Fibroblast of villous mesenchyme (primary cell): ENCODE measurements at regions not wholly inside any gene's neighbourhood (a gene's known extent, or its start where the extent isn't known, plus 50 kb on each side); places are given as distances from the start of the nearest gene placed in this dataset.

ENCODE experiments used
- DNase-seq: peaks from one replicate; pipeline ENCODE4 v3.0.0-alpha.2; 2010; ENCODE audit warnings: low read depth
- H3K4me3 ChIP-seq: 2 replicates; pipeline ENCODE4 v1.5.1; 2011; ENCODE audit warnings: low read depth, mild to moderate bottlenecking, low read length
- CTCF ChIP-seq: IDR thresholded peaks from 2 replicates; pipeline ENCODE4 v1.5.1; 2012; ENCODE audit warnings: low read depth, mild to moderate bottlenecking, low read length; ENCODE audit not compliant: insufficient read depth

GRCh38 chr2:114046866-114047435 is 157.1 kb downstream of the ACTR3 start:
- TF ChIP-seq CTCF = no peak
- DNase-seq = no peak
- no peak overlapping the region for H3K4me3 ChIP-seq

GRCh38 chr2:114049280-114049679 is 159.4 kb downstream of the ACTR3 start:
- TF ChIP-seq CTCF = no peak
- no peak for DNase-seq
- H3K4me3 ChIP-seq = no peak overlapping the region

GRCh38 chr2:114049826-114050225 is 159.9 kb downstream of the ACTR3 start:
- no peak overlapping the region for H3K4me3 ChIP-seq
- no peak for DNase-seq
- TF ChIP-seq CTCF = no peak

GRCh38 chr2:114056294-114057143 is 166.6 kb downstream of the ACTR3 start:
- H3K4me3 ChIP-seq = no peak overlapping the region
- no peak for TF ChIP-seq CTCF
- DNase-seq = no peak

GRCh38 chr2:114057638-114058037 is 167.7 kb downstream of the ACTR3 start:
- H3K4me3 ChIP-seq = no peak overlapping the region
- no peak for DNase-seq
- no peak for TF ChIP-seq CTCF

- no peak for TF ChIP-seq CTCF
- no peak for DNase-seq
Observed at GRCh38 chr2:114061566-114062098, 171.7 kb downstream of the ACTR3 start.

More at GRCh38 chr2:114061566-114062098, 171.7 kb downstream of the ACTR3 start:
- H3K4me3 ChIP-seq = no peak overlapping the region
